ENCODE measurements at regions not wholly inside any gene's neighbourhood (a gene's known extent, or its start where the extent isn't known, plus 50 kb on each side); places are given as distances from the start of the nearest gene placed in this dataset.

DNA sequence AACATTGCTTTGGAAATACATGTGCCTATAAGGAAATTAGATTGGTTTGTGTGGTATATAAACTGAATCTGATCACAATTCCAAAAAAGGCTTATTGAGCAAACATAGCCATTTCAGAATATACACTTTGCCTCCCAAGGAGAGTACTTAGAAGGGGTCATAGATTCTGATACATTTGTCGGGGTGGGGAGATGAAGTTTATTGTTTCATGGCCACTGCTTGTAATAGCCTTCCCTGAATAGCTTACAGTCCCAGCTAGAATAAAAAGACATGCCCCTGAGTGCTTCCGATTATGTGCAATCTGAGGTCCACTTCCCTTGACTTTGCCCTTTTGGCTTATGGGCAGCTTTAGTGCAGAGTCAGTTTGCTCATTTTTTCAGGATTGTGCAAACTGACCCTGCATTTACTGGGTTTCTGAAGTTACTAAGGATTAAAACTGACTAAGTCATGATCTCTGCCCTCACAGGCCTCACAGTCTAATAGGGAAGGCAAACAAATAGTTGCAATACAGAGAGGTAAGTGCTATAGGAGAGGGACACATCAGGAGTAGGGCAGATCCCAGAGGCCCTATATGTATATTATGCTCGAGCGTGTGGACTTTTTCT, 184.2 kb downstream of the BLID start (continued):
- TF ChIP-seq, protein P1, sequence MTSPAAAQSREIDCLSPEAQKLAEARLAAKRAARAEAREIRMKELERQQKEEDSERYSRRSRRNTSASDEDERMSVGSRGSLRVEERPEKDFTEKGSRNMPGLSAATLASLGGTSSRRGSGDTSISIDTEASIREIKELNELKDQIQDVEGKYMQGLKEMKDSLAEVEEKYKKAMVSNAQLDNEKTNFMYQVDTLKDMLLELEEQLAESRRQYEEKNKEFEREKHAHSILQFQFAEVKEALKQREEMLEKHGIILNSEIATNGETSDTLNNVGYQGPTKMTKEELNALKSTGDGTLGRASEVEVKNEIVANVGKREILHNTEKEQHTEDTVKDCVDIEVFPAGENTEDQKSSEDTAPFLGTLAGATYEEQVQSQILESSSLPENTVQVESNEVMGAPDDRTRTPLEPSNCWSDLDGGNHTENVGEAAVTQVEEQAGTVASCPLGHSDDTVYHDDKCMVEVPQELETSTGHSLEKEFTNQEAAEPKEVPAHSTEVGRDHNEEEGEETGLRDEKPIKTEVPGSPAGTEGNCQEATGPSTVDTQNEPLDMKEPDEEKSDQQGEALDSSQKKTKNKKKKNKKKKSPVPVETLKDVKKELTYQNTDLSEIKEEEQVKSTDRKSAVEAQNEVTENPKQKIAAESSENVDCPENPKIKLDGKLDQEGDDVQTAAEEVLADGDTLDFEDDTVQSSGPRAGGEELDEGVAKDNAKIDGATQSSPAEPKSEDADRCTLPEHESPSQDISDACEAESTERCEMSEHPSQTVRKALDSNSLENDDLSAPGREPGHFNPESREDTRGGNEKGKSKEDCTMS (CRISPR knock-in tag; conservative IDR thresholded peaks at IDR 0.05): no peak
- TF ChIP-seq HMG20A (CRISPR knock-in tag; IDR thresholded peaks at IDR 0.05; ENCODE audit: borderline replicate concordance): peak; percentile 96; the same call in 1 of the 2 replicates
- TF ChIP-seq SSRP1 (CRISPR knock-in tag; IDR thresholded peaks at IDR 0.05): no peak
- TF ChIP-seq, protein P2, sequence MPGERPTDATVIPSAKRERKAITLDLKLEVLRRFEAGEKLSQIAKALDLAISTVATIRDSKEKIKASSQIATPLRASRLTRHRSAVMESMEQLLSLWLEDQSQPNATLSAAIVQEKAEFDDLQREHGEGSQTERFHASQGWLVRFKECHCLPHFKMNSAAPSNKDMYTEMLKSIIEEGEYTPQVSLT (CRISPR knock-in tag; IDR thresholded peaks at IDR 0.05; ENCODE audit: borderline replicate concordance, low read depth): no peak
- peak; percentile 28; the same call in 1 of the 2 replicates for TF ChIP-seq ZNF7 (CRISPR knock-in tag; IDR thresholded peaks at IDR 0.05)
- peak; percentile 94 for TF ChIP-seq BCL6 (CRISPR knock-in tag; IDR thresholded peaks at IDR 0.05)
- TF ChIP-seq NBN (conservative IDR thresholded peaks at IDR 0.05): no peak
- TF ChIP-seq, protein P3, sequence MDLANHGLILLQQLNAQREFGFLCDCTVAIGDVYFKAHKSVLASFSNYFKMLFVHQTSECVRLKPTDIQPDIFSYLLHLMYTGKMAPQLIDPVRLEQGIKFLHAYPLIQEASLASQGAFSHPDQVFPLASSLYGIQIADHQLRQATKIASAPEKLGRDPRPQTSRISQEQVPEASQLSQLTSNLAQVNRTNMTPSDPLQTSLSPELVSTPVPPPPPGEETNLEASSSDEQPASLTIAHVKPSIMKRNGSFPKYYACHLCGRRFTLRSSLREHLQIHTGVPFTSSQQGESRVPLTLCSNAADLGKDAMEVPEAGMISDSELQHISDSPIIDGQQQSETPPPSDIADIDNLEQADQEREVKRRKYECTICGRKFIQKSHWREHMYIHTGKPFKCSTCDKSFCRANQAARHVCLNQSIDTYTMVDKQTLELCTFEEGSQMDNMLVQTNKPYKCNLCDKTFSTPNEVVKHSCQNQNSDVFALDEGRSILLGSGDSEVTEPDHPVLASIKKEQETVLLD (CRISPR knock-in tag; IDR thresholded peaks at IDR 0.05; ENCODE audit: low read depth): no peak
- TF ChIP-seq ZBTB33 (CRISPR knock-in tag; IDR thresholded peaks at IDR 0.05): no peak
- no peak for TF ChIP-seq TAF15 (IDR thresholded peaks at IDR 0.05; ENCODE audit: low read depth, low read length, poor library complexity, severe bottlenecking)
- 0 out of 2 replicates have a peak, but pooled peaks have one; percentile 35 for TF ChIP-seq RAD21 (CRISPR knock-in tag; IDR thresholded peaks at IDR 0.05)
- no peak for TF ChIP-seq GLMP (CRISPR knock-in tag; IDR thresholded peaks at IDR 0.05; ENCODE audit: borderline replicate concordance)
- peak; percentile 89 for TF ChIP-seq FOXO1 (CRISPR knock-in tag; IDR thresholded peaks at IDR 0.05)
- TF ChIP-seq SMARCE1 (IDR thresholded peaks at IDR 0.05; ENCODE audit: borderline replicate concordance): no peak
- TF ChIP-seq ZNF556 (CRISPR knock-in tag; IDR thresholded peaks at IDR 0.05; ENCODE audit: borderline replicate concordance): peak; percentile 37; the same call in 1 of the 2 replicates
- no peak for TF ChIP-seq JUND (CRISPR knock-in tag; IDR thresholded peaks at IDR 0.05)

Data from HepG2 (cell line).